K562 (cell line): ENCODE measurements at regions not wholly inside any gene's neighbourhood (a gene's known extent, or its start where the extent isn't known, plus 50 kb on each side); places are given as distances from the start of the nearest gene placed in this dataset.

Source experiments
- ATAC-seq: fragments of 200-7000 bp; cut with Tn5 transposase; 3 replicates; pipeline ENCODE4 v1.9.1; 2020; ENCODE audit warnings: moderate library complexity
- BruUV-seq: library from RNA; stranded (reverse); fragments of 400-500 nt; replicated peaks from 2 replicates; lab custom pipeline; 2021; lab: Mats Ljungman, UMichigan
- CTCF ChIA-PET: fragments of 300-600 bp; formaldehyde crosslinking; extraction: SDS; loops from one replicate; lab custom pipeline; 2021; ENCODE audit warnings: low intra/inter-chr PET ratio; lab: Yijun Ruan, JAX
- POLR2A ChIA-PET: fragments of 300-600, 350-650 bp; sonication (Branson Sonifier 250); formaldehyde crosslinking; extraction: SDS; loops from one replicate; lab custom pipeline; 2021; ENCODE audit warnings: antibody characterized with exemption, inconsistent platforms; lab: Yijun Ruan, JAX
- DNase-seq, 4 experiments: peaks; one replicate each; pipeline versions ENCODE4 v3.0.0 to v3.0.0-alpha.2; 2011 to 2018; ENCODE audit warnings: low spot score in 3 of 4, mixed read lengths in 3 of 4; ENCODE audit errors: extremely low read depth in 1 of 4
- FAIRE-seq: peaks from 2 replicates; lab custom pipeline; 2011; peaks lifted over from hg19 to GRCh38; lab: Jason Lieb, UNC
- H2AFZ ChIP-seq: 2 replicates; pipeline ENCODE4 v1.6.0; 2011; ENCODE audit warnings: low read depth, low read length, control low read depth, inconsistent platforms
- H3K27ac ChIP-seq: fragments of 200-600 bp; 3 replicates; pipeline ENCODE4 v1.8.0; 2011; ENCODE audit warnings: low read depth, mild to moderate bottlenecking, control low read depth, inconsistent platforms, low read length, moderate library complexity, mixed read lengths; ENCODE audit errors: extremely low read depth
- H3K27me3 ChIP-seq, 2 experiments: fragments of 300-600 bp in 1 of 2; 2 replicates in 1 of 2; 3 replicates in 1 of 2; pipeline versions ENCODE4 v1.6.0 to v1.8.0; 2011; ENCODE audit warnings: inconsistent platforms in 2 of 2, low read length in 2 of 2, mild to moderate bottlenecking in 1 of 2, mixed read lengths in 1 of 2, moderate library complexity in 1 of 2; ENCODE audit not compliant: control insufficient read depth in 2 of 2, insufficient read depth in 2 of 2
- H3K36me3 ChIP-seq: fragments of 300-600 bp; 3 replicates; pipeline ENCODE4 v1.8.0; 2011; ENCODE audit warnings: mild to moderate bottlenecking, low read length, inconsistent platforms; ENCODE audit not compliant: control insufficient read depth, insufficient read depth
- H3K4me1 ChIP-seq, 2 experiments: fragments of 200-600 bp in 1 of 2; replicated peaks in 1 of 2; 2 replicates in 1 of 2; 3 replicates in 1 of 2; pipeline versions ENCODE4 v1.5.1 to v1.8.0; 2011; ENCODE audit warnings: inconsistent platforms in 2 of 2, low read length in 2 of 2, mild to moderate bottlenecking in 1 of 2, mixed read lengths in 1 of 2, moderate library complexity in 1 of 2; ENCODE audit not compliant: control insufficient read depth in 2 of 2, insufficient read depth in 2 of 2
- H3K4me2 ChIP-seq: 2 replicates; pipeline ENCODE4 v1.6.1; 2011; ENCODE audit warnings: low read length, control low read depth, inconsistent platforms, mixed read lengths; ENCODE audit not compliant: insufficient read depth
- H3K4me3 ChIP-seq: fragments of 200-600 bp; sonication (generic), shearing (Covaris generic); 2 replicates; pipeline ENCODE4 v1.5.1; 2016; ENCODE audit warnings: control low read depth, inconsistent platforms
- H3K79me2 ChIP-seq: fragments of 200-600 bp; 3 replicates; pipeline ENCODE4 v1.8.0; 2011; ENCODE audit warnings: low read length, inconsistent platforms; ENCODE audit not compliant: control insufficient read depth, insufficient read depth
- H3K9ac ChIP-seq, 2 experiments: 2 replicates each; pipeline versions ENCODE4 v1.6.0 to v1.6.1; 2011; ENCODE audit warnings: low read depth in 2 of 2, low read length in 2 of 2, control low read depth in 1 of 2, inconsistent platforms in 1 of 2, mild to moderate bottlenecking in 1 of 2, mixed read lengths in 1 of 2; ENCODE audit not compliant: insufficient read depth in 1 of 2
- H3K9me1 ChIP-seq: one replicate; pipeline ENCODE4 v1.6.0; 2011; ENCODE audit warnings: inconsistent platforms, mild to moderate bottlenecking, low read length, moderate library complexity; ENCODE audit not compliant: control insufficient read depth, insufficient read depth
- H3K9me3 ChIP-seq: replicated peaks from 2 replicates; pipeline ENCODE4 v1.5.1; 2011; ENCODE audit warnings: low read depth, low read length, inconsistent platforms; ENCODE audit not compliant: control insufficient read depth, insufficient read depth
- H4K20me1 ChIP-seq: replicated peaks from 2 replicates; pipeline ENCODE4 v1.6.1; 2011; ENCODE audit warnings: low read length, inconsistent platforms, mixed read lengths; ENCODE audit not compliant: control insufficient read depth, insufficient read depth
- ARID2 ChIP-seq: fragments of 450-650 bp; IDR thresholded peaks from 2 replicates; pipeline ENCODE4 v1.6.1; 2017; ENCODE audit warnings: antibody characterized with exemption, mild to moderate bottlenecking
- IRF1 ChIP-seq: sonication (generic); formaldehyde crosslinking; IDR thresholded peaks from 2 replicates; pipeline ENCODE4 v1.8.0; 2022; ENCODE audit warnings: missing genetic modification reagents, mild to moderate bottlenecking, borderline replicate concordance
- MCM7 ChIP-seq, 2 experiments: fragments of 450-650 bp; IDR thresholded peaks; 2 replicates each; pipeline ENCODE4 v1.6.1; 2016 to 2018
- MTF1 ChIP-seq: fragments of 250-450 bp; sonication (Bioruptor Pico); IDR thresholded peaks from 2 replicates; pipeline ENCODE4 v1.9.0; 2021; ENCODE audit warnings: moderate library complexity, mild to moderate bottlenecking, inconsistent platforms, borderline replicate concordance
- TAF7 ChIP-seq: fragments of 450-650 bp; IDR thresholded peaks from 2 replicates; pipeline ENCODE4 v1.6.1; 2016; ENCODE audit warnings: missing genetic modification characterization, missing compliant biosample characterization
- ZBTB34 ChIP-seq: fragments of 250-450 bp; sonication (Bioruptor Pico); IDR thresholded peaks from 2 replicates; pipeline ENCODE4 v1.8.0; 2021; ENCODE audit warnings: mild to moderate bottlenecking, moderate library complexity
- ZNF551 ChIP-seq: fragments of 250-450 bp; sonication (Bioruptor Pico); IDR thresholded peaks from 2 replicates; pipeline ENCODE4 v1.5.0; 2021; ENCODE audit warnings: mild to moderate bottlenecking, moderate library complexity
- ZNF707 ChIP-seq: fragments of 250-450 bp; sonication (Bioruptor Pico); conservative IDR thresholded peaks from 2 replicates; pipeline ENCODE4 v1.8.0; 2022; ENCODE audit warnings: inconsistent platforms, mild to moderate bottlenecking, moderate library complexity
- ZNF740 ChIP-seq, 3 experiments: fragments of 200-800 bp in 1 of 3; sonication (Bioruptor generic) in 1 of 3; sonication (generic) in 1 of 3; formaldehyde crosslinking in 1 of 3; IDR thresholded peaks; 2 replicates each; pipeline versions ENCODE4 v1.6.1 to v1.8.0; 2016 to 2022; ENCODE audit warnings: mild to moderate bottlenecking in 2 of 3, missing compliant biosample characterization in 2 of 3, missing genetic modification characterization in 2 of 3, missing genetic modification reagents in 1 of 3
- ZZZ3 ChIP-seq: fragments of 450-650 bp; IDR thresholded peaks from 2 replicates; pipeline ENCODE4 v1.6.1; 2016; ENCODE audit warnings: antibody characterized with exemption, mild to moderate bottlenecking, moderate library complexity
- WGBS: fragments of 100-300 bp; shearing (Covaris generic); methylation state at CpG from one replicate; pipeline ENCODE4 v1.1.6; 2016; ENCODE audit warnings: low coverage, mixed read lengths; ENCODE audit not compliant: insufficient coverage; ENCODE audit errors: missing lambda C conversion rate; 5-methylcytosine and 5-hydroxymethylcytosine counted together
- in situ Hi-C: fragments of 300-500 bp; cut with MboI; formaldehyde crosslinking; loops from 4 replicates; pipeline ENCODE4 v1.15.0; 2018; ENCODE audit warnings: inconsistent platforms, mixed read lengths
- intact Hi-C: fragments of 100-400 bp; cut with micrococcal nuclease; formaldehyde crosslinking; loops from 2 replicates; pipeline ENCODE4 v1.14.2; 2022
- TF ChIP-seq, protein P1 (sequence below): sonication (generic); formaldehyde crosslinking; IDR thresholded peaks from 2 replicates; pipeline ENCODE4 v1.8.0; 2022; ENCODE audit warnings: mild to moderate bottlenecking, missing genetic modification reagents

DNA sequence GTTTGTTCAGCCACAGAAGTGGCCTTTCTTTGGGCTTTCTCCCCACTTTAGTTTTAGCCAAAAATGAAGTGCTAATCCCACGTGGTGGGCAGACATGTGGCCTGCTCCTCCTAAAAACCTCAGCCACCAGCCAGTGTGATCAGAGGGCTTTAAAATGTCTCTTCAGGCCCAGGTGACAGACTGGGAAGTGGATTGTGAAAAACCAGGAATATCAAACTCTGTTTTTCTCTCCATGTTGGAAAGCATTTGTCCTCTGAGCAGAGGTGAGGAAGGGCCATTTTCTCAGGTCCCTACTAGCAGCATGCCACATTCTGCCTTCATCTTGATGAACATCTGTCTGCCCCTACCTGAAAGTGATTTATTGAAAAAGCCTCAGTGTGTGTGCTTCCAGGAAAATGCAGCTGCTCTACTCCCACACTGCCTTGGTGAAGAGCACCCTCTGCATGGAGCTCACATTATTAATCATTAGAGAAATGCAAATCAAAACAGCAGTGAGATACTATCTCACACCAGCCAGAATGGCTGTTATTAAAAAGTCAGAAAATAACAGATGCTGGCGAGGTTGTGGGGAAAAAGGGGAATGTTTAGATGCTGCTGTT lies 181.2 kb upstream of the DMAC1 start:
- H3K9me3 ChIP-seq: no peaks in the 10 kb centered on the region
- no peaks in the 10 kb centered on the region for H3K79me2 ChIP-seq
- no peaks in the 10 kb centered on the region for H3K36me3 ChIP-seq
- no peaks in the 10 kb centered on the region for H3K9me1 ChIP-seq
- no peak for FAIRE-seq
- ChIA-PET CTCF (no interaction called here), POLR2A (no interaction called here)
- H3K4me3 ChIP-seq: no peak overlapping the region
- H3K27ac ChIP-seq: no peak overlapping the region
- no peaks in the 10 kb centered on the region for H3K4me1 ChIP-seq
- intact Hi-C loops: no loop called here
- no peaks in the 10 kb centered on the region for H4K20me1 ChIP-seq
- no peak overlapping the region for H3K9ac ChIP-seq
- H2AFZ ChIP-seq: no peak overlapping the region
- H3K27me3 ChIP-seq: no peaks in the 10 kb centered on the region
- H3K4me2 ChIP-seq: no peak overlapping the region
- 0% methylated on average over 2 of the region's 2 CpGs for WGBS
- TF ChIP-seq, protein P1, sequence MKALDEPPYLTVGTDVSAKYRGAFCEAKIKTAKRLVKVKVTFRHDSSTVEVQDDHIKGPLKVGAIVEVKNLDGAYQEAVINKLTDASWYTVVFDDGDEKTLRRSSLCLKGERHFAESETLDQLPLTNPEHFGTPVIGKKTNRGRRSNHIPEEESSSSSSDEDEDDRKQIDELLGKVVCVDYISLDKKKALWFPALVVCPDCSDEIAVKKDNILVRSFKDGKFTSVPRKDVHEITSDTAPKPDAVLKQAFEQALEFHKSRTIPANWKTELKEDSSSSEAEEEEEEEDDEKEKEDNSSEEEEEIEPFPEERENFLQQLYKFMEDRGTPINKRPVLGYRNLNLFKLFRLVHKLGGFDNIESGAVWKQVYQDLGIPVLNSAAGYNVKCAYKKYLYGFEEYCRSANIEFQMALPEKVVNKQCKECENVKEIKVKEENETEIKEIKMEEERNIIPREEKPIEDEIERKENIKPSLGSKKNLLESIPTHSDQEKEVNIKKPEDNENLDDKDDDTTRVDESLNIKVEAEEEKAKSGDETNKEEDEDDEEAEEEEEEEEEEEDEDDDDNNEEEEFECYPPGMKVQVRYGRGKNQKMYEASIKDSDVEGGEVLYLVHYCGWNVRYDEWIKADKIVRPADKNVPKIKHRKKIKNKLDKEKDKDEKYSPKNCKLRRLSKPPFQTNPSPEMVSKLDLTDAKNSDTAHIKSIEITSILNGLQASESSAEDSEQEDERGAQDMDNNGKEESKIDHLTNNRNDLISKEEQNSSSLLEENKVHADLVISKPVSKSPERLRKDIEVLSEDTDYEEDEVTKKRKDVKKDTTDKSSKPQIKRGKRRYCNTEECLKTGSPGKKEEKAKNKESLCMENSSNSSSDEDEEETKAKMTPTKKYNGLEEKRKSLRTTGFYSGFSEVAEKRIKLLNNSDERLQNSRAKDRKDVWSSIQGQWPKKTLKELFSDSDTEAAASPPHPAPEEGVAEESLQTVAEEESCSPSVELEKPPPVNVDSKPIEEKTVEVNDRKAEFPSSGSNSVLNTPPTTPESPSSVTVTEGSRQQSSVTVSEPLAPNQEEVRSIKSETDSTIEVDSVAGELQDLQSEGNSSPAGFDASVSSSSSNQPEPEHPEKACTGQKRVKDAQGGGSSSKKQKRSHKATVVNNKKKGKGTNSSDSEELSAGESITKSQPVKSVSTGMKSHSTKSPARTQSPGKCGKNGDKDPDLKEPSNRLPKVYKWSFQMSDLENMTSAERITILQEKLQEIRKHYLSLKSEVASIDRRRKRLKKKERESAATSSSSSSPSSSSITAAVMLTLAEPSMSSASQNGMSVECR (CRISPR knock-in tag): no peak
- no peak for TF ChIP-seq TAF7
- no peak for TF ChIP-seq ZNF740 (CRISPR knock-in tag; IDR thresholded peaks at IDR 0.05)
- TF ChIP-seq ZNF740 (tag; IDR thresholded peaks at IDR 0.05): no peak
- TF ChIP-seq ZNF551 (CRISPR knock-in tag): no peak
- TF ChIP-seq ZZZ3: no peak
- TF ChIP-seq ARID2: no peak
- no peak for TF ChIP-seq ZBTB34 (CRISPR knock-in tag)
- TF ChIP-seq IRF1 (CRISPR knock-in tag): no peak
- TF ChIP-seq MCM7 (IDR thresholded peaks at IDR 0.05): no peak
- no peak for TF ChIP-seq ZNF707 (CRISPR knock-in tag)
- TF ChIP-seq MTF1 (CRISPR knock-in tag): no peak
- BruUV-seq: no TSS peak
- no peak for DNase-seq
- in situ Hi-C loops: no loop called here
- ATAC-seq: no peak
